ENCODE measurements at regions not wholly inside any gene's neighbourhood (a gene's known extent, or its start where the extent isn't known, plus 50 kb on each side); places are given as distances from the start of the nearest gene placed in this dataset.

DNA sequence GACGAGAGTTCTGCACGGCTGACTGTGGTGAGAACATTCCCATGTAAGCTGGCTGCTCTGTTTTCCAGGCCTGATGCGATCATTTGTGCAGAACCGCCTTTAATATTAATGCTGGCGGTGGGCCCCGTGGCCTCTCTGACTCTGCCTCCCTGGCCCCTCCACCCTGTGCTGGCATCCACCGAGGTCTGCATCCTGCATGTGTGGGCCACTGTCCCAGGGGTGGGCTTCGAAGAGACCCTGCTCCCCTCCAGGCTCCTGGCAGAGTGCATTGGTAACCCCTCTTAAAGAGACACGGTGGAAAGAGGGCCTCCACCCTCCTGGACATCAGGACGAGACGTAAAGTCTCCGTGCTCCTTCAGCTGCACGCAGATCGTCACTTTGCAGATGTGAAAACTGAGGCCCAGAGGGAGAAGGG is 67.3 kb upstream of the FAM20C start:
- in situ Hi-C loops (cut with HindIII; ENCODE audit: low pct_unique_long_range_greater_than_20kb, low sequenced_read_pairs), result no loop called here
- DNase-seq (ENCODE audit: low read depth), result no peak

DNA sequence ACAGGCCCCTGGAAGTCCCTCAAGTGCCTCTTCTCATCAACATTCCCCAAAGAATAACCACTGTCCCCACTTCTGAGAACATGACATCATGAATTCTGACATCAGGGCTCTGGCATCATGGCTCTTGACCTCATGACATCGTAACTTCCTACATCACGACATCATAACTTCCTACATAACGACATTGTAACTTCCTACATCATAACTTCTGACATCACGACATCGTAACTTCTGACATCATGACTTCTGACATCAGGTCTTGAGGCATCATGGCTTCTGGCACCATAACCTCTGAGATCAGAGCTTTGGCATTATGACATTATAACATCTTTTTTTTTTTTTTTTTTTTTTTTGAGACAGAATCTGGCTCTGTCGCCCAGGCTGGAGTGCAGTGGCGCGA is 66.7 kb upstream of the FAM20C start:
- no peak for DNase-seq (ENCODE audit: low read depth)
- in situ Hi-C loops (cut with HindIII; ENCODE audit: low pct_unique_long_range_greater_than_20kb, low sequenced_read_pairs), result no loop called here

DNA sequence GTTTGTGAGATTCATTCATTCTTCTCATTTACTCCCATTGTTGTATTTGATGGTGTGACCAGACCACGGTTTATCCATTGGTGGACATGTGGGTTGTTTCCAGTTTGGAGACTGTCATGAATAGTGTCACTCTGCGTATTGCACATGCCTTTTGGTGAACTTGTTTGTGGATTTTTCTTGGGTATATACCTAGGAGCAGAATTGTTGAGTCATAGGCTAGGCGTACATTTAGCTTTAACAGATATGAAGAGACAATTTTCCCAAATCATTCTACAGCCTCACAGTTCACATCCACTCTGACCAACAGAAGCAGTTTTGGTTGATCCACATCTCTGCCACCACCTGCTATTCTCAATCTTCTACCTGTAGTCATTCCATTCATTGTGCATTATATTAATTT is 66.0 kb upstream of the FAM20C start:
- no peak for DNase-seq (ENCODE audit: low read depth)
- in situ Hi-C loops (cut with HindIII; ENCODE audit: low pct_unique_long_range_greater_than_20kb, low sequenced_read_pairs), result no loop called here

DNA sequence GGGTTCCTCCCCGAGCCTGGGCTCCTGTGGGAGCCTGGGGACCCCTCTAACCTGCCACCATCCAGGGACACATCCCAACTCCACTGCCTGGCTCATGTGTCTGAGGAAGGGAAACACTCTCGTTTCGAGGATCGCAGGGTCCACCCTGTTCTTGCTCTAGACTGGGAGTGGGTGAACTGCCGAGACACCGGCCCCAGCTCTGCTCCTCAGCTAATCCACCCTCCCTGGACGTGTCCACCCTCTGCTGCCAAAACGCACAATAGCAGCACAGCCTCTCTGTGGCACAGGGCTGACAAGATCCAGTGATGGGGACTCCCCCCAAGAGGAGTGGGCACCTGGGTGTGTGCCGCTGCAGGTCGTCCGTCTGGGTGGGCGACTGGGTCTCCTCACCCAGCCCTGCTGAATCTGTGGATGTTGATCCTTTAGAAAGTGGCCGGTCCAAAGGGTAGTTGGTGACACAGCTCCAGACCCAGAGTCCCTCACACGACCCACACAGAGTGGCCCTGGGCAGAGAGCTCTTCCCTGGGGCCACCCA is 65.2 kb upstream of the FAM20C start:
- in situ Hi-C loops (cut with HindIII; ENCODE audit: low pct_unique_long_range_greater_than_20kb, low sequenced_read_pairs), result no loop called here
- no peak for DNase-seq (ENCODE audit: low read depth)

DNA sequence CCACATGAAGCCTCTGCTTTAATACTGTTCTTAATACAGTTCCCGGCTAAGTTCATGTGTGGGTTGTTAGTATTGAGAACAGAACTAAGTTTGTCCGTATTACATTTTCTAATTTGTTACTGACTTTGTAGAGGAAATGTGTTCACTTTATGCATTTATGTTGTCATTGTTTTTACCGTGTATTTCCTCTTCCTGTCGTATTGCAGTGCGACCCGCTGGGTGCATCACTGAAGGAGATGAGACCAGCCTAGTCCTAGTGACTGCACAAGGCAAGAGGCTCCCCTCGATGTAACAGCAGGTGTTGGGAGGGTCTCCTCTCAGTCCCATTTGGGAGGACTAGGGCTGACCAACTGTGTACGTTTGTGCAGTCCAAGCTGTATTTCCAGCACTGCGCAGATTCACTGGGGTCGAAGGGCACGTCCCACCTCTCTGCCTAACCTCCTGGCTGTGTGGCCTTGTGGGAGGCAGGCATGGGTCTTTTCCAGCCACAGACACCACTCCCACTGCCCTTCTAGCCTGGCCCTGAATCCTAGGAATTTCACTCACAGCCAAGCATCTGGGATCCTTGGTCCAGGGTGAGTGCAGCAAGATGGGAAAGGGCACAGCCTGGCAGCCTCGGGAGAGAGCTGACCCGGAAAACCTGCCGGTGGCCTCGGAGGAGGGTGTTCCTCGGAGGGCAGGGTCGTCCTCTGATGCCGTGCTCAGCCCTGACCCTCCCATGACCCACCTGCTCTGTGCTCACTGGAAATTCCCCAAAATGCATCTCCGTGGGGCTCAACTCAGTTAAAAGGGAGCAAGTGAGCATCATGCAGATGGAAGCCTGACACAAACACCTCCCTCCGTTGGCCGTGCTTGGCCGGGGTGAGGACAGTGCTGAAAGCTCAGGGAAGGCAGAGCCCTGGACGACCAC is 63.9 kb upstream of the FAM20C start:
- no peak for DNase-seq (ENCODE audit: low read depth)
- in situ Hi-C loops (cut with HindIII; ENCODE audit: low pct_unique_long_range_greater_than_20kb, low sequenced_read_pairs), result no loop called here

DNA sequence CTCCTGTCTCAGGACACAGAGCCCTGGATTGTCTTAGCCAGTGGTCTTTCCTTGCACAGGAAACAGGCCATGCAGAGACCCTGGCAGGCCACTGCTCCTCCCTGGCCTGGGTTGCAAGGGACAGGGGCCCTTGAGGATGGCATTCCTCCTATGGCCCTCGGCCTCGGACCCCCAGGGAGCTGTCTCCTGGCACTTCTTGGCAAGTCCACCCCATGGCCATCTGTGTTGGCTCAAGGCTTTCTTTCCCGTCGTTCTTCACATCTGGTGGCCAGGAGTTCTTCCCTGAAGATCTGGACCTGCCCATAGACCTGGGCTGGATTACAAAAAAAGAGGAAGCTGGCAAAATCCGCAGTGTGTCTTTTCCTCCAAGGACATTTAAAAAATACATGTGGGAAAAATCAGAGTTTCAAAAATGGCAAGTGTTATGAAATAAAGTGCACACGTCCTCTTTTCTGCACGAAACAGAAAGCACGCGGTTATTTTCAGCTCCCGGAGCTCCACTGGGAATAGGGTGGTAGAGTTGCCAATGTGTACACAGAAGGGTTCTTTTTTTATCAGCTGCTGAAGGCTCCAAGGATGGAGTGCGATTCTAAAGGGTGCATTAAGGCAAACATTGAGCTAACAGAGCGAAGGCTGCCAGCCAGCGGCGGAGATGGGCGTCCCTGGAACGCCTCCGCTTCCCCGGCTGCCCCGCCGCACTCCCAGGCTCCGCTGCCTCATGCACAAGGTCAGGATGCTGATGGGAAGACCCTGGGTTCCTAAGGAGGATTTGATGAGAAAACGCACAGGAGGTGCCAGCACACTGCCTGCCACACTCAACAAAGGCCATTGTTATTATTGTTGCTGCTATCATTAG is 62.8 kb upstream of the FAM20C start:
- DNase-seq (ENCODE audit: low read depth), result no peak
- in situ Hi-C loops (cut with HindIII; ENCODE audit: low pct_unique_long_range_greater_than_20kb, low sequenced_read_pairs), result no loop called here

DNA sequence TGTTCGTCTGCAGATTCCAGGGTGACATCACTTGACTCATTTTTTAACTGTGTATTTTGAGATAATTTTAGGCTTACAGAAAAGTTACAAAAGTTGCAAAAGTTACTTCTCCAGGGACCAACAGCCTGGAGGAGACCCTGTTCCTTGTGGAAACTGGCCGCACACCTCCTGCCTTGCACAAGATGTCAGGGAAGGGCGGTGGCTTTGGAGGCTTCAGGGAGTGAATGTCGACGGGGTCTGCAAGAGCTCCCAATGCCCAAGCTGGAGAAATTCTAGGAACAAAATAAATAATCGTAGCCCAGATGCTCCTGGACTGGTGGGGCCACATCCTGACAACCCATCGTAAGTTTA is 62.2 kb upstream of the FAM20C start:
- DNase-seq (ENCODE audit: low read depth), result no peak
- in situ Hi-C loops (cut with HindIII; ENCODE audit: low pct_unique_long_range_greater_than_20kb, low sequenced_read_pairs), result no loop called here

DNA sequence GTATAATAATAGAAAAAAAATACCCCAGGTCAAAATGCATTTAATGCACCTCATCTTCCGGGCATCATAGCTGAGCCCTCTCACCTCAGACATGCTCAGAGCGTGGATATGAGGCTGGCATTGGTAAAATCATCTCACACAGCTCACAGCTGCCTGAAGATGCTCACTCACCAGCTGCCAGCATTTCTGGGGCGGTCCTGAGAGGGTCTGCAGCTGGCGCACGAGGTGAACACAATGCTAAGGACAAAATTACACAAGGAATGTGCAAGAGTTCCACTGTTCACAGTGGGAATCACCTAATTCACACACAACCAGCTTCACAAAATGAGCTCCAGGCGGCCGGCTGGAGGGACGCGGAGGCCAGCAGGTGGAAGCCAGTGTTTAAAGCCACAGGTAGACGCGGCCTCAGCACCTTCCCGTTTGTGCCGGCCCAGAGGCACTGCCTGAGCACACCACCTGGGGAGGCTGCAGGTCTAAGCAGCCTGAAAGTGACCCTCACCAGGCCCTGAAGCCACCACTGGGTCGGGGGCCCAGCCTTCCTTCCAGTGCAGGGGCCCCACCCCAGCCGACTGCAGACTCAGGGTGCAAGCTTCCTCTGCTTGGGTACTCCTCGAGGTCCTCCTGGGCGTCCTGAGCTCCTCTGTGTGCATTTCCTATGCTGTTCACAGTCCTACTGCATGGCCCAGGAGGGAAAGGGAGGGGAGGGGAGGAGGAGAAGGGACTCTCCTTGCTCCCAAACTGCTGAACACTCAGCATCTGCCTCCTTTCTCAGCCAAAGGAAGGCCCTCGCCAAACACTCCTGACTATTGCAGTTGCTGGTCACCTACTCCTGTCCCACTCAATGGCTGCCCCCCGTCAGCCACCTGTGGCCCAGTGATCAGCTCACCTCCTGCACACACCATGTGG is 61.2 kb upstream of the FAM20C start:
- in situ Hi-C loops (cut with HindIII; ENCODE audit: low pct_unique_long_range_greater_than_20kb, low sequenced_read_pairs), result no loop called here
- no peak for DNase-seq (ENCODE audit: low read depth)

DNA sequence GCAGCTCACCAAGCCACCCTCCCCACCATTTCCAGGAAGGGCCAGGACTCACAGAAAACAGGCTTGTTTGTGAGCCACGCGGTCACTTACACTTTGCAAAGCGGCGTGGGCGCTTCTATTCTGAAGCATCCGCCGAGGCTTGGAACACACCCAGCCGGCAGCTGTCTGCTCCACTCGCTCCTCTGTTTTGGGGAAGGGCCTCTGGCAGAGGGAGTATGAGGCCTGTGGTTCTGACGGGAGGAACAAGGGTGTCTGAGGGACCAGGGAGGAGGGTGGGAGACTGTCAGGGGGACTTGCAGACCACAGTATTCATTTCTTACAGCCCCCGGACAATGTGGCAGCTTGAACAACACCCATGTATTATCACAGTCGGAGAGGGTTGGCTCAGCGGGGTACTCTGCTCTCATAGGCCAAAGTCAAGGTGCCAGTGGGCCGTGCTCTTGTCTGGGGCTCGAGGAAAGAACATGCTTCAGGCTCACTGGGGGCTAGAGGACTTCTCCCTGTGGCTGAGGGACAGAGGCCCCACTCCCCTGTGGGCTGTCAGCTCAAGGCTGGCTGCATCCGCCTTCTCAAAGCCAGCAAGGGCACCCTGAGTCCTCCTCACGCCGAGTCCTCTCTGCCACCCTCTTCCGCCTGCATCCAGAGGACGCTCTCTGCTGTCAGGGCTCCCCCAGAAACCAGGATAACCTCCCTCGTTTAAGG is 60.4 kb upstream of the FAM20C start:
- in situ Hi-C loops (cut with HindIII; ENCODE audit: low pct_unique_long_range_greater_than_20kb, low sequenced_read_pairs), result no loop called here

DNA sequence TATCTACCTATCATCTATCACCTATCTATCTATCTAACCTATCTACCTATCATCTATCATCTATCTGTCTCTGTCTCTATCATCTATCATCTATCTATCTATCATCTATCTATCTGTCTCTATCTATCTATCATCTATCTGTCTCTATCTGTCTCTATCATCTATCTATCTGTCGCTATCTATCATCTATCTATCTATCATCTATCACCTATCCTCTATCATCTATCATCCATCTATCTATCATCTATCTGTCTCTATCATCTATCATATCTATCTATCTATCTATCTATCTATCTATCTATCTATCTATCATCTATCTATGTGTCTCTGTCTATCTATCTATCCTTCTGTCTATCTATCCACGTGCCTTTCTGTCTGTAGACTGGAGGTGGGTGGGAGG is 59.5 kb upstream of the FAM20C start:
- in situ Hi-C loops (cut with HindIII; ENCODE audit: low pct_unique_long_range_greater_than_20kb, low sequenced_read_pairs), result no loop called here
- no peak for DNase-seq (ENCODE audit: low read depth)

More for the DNA sequence above, 60.4 kb upstream of the FAM20C start:
- DNase-seq (ENCODE audit: low read depth), result no peak

DNA sequence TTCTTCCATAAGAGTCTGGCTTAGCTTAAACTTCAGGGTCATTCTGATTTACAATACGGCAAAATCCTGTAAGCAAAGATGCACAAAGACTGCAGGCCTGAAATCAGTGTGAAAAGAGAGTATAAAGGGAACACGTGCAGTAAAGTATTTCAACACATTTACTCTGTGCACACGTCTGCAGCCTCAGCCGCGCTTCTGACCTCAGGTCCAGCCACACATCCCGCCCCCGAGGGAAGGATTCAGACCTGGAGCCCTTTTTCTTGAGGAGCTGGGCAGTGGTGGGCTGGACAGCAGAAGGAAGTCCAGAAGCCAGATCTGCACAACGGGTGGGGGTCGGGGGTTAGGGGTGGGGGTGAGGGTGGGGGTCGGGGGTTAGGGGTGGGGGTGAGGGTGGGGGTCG is 58.9 kb upstream of the FAM20C start:
- in situ Hi-C loops (cut with HindIII; ENCODE audit: low pct_unique_long_range_greater_than_20kb, low sequenced_read_pairs), result no loop called here

DNA sequence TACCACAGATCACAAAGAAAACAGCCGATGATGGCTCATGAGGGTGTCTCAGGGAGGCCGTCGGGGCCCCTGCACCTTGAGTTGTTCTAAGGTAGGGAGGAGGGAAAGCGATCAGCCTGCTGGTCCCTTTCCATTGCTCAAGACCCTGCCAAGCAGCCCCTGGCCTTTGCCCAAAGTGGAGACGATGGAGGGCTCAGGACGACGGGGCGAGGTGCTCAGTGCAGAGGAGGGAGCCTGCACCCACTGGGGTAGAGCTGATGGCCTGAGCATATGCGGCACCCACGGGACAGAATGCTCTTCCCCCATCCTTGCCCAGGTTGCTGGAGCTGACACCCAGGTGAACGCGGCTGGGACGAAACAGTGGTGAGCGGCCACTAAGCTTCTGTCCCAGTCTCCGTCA is 58.3 kb upstream of the FAM20C start:
- in situ Hi-C loops (cut with HindIII; ENCODE audit: low pct_unique_long_range_greater_than_20kb, low sequenced_read_pairs), result no loop called here

More for the DNA sequence above, 58.9 kb upstream of the FAM20C start:
- no peak for DNase-seq (ENCODE audit: low read depth)

DNA sequence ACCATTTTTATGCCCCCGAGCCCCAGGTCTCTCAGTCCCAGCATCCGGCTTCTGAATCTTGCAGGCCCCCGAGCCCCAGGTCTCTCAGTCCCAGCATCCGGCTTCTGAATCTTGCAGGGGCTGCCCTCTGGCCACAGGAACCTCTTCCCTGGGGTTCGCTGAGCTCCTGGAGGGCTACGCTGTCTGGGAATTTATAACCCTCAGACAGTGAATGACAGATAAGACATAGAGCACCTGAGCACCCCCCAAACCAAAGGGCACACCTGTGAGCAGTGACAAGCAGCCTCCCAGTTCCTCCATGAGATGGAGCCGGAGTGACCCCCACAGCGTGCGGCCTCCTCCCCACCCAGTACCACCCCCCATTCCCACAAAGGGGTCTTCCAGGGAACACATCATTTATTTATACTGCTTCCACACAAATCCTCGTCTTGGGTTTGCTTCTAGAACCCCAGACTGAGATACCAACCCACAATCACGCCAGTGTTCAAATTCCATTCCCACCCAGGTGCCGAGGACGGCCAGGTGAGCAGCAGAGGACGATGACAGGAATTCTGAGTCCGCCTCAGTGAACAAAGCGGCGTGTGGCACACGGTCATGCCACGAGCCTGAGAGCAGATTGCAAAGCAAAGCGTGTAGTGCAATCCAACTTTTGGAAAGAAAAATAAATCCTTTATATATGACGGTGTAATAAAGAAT is 57.7 kb upstream of the FAM20C start:
- in situ Hi-C loops (cut with HindIII; ENCODE audit: low pct_unique_long_range_greater_than_20kb, low sequenced_read_pairs), result no loop called here
- no peak for DNase-seq (ENCODE audit: low read depth)

More for the DNA sequence above, 58.3 kb upstream of the FAM20C start:
- no peak for DNase-seq (ENCODE audit: low read depth)

DNA sequence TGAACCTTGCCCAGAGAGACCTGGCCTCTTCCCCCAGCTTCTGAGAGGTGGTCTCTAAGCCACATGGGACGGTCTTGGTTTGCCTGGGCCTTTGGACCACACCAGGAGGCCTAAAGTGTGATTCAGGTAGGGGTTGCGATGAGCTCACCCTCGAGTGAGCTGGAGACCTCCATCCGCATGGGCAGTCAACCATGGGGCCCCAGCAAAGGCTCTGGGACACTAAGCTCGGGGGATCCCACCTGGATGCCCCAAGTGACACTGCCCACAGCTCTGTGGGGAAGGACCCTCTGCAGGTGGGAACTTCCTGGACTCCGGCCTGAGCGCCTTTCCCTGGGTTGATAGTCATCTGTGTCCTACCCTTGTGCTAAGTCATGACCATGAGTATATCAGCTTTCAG is 57.1 kb upstream of the FAM20C start:
- no peak for DNase-seq (ENCODE audit: low read depth)
- in situ Hi-C loops (cut with HindIII; ENCODE audit: low pct_unique_long_range_greater_than_20kb, low sequenced_read_pairs), result no loop called here

DNA sequence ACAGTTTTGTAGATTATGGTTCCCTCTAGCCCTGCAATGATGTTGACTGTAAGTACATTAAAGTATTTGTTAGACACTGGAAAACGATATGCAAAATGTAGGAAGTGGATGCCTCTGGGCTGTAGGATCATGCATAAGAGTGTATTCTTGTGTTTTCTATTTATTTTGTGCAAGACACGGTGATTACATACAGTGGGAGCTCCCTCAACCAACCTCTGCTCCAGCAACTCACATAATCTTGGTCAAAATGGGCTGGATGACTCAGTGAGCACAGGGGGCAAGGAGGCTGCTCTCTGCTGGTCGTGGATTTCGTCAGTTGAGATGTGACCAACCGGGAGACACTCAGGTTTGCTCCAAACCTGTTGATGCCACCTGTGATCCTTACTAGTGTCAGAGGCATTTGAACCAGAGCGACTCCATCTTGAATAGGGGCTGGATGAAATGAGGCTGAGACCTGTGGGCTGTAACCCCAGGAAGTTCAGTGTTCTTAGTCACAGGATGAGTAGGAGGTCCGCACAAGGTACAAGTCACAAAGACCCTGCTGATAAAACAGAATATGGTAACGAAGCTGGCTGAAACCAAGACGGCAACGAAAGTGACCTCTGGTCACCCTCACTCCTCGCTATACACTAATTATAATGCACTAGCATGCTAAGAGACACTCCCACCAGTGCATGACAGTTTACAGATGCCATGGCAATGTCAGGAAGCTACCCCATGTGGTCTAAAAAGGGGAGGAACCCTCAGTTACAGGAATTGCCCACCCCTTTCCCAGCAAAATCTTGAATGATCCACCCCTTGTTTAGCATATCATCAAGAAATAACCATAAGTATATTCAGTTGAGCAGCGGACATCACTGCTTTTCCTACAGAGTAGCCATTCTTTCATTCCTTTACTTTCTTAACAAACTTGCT is 56.4 kb upstream of the FAM20C start:
- DNase-seq (ENCODE audit: low read depth), result no peak
- in situ Hi-C loops (cut with HindIII; ENCODE audit: low pct_unique_long_range_greater_than_20kb, low sequenced_read_pairs), result no loop called here
